GM12865 (cell line): ENCODE measurements at regions not wholly inside any gene's neighbourhood (a gene's known extent, or its start where the extent isn't known, plus 50 kb on each side); places are given as distances from the start of the nearest gene placed in this dataset.
"Not testable (repeated sequence)": the region's sequence is repeated elsewhere in the genome, so short reads cannot be mapped to it uniquely, and the experiment has no call there.

Experiments used
- DNase-seq: peaks from one replicate; pipeline ENCODE4 v3.0.0; 2010; ENCODE audit warnings: low read depth
- H3K4me3 ChIP-seq: 2 replicates; pipeline ENCODE4 v1.5.1; 2011; ENCODE audit warnings: mild to moderate bottlenecking, low read depth, low read length, control low read depth
- TF ChIP-seq, protein P1 (sequence below): IDR thresholded peaks from 2 replicates; pipeline ENCODE4 v1.5.1; 2011; ENCODE audit warnings: low read length, control low read depth, low read depth, inconsistent platforms; ENCODE audit not compliant: insufficient read depth; ENCODE audit errors: missing control alignments

DNA sequence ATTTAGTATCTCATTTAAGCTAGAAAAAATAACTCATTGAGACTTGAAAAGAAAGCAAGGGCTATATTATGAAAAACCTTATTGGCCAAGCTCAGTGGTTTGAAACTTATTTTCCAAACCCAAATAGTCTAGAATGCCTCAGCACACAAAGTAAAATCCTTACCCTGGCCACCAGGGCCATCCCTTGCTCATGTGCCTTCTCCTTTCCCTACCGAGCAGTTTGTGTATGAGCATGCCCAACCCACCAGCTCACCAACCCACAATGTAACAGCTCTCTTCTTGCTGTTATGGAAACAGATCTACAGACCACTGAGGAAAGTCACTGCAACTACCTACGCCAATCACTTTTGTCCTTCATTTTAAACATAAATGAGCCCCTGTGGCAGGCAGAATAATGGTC is 79.6 kb upstream of the CARMIL1 start:
- TF ChIP-seq, protein P1, sequence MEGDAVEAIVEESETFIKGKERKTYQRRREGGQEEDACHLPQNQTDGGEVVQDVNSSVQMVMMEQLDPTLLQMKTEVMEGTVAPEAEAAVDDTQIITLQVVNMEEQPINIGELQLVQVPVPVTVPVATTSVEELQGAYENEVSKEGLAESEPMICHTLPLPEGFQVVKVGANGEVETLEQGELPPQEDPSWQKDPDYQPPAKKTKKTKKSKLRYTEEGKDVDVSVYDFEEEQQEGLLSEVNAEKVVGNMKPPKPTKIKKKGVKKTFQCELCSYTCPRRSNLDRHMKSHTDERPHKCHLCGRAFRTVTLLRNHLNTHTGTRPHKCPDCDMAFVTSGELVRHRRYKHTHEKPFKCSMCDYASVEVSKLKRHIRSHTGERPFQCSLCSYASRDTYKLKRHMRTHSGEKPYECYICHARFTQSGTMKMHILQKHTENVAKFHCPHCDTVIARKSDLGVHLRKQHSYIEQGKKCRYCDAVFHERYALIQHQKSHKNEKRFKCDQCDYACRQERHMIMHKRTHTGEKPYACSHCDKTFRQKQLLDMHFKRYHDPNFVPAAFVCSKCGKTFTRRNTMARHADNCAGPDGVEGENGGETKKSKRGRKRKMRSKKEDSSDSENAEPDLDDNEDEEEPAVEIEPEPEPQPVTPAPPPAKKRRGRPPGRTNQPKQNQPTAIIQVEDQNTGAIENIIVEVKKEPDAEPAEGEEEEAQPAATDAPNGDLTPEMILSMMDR = no peak

DNA sequence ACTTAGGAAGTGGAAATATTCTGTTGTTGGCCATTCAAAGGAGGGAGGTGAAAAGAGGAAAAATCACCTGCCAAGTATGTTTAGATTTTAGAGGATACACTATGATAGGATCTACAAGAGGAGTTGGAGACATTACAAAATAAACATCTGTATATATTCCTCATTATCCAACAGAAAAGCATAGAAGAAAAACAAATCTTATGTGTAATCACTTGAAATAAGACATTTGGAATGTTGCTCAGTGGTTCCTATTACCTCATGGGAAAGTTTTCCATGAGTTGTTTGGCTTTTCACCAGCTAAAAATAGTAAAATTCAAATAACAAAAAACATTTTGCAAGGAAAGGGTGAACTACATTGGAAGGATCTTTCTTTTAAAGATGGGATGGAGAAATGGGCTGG is 76.7 kb upstream of the CARMIL1 start:
- TF ChIP-seq, protein P1 = no peak
- DNase-seq = no peak

More for the DNA sequence above, 79.6 kb upstream of the CARMIL1 start:
- DNase-seq = no peak
- H3K4me3 ChIP-seq = no peak overlapping the region

DNA sequence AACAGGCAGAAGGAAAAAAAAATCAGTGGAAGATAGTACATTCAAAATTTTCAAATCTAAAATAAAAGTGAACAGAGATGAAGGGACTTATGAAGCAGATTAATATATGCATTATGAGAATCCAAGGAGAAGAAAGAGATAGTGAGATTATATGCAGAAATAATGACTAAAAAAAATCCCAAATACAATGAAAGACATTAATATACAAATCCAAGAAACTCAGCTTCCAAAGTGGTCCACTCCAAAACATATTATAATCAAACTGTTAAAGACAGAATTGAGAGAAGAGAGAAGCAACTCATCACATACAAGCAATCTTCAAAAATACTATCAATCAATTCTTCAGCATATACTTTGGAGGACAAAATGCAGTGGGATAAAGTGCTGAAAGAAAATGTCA is 73.5 kb upstream of the CARMIL1 start:
- TF ChIP-seq, protein P1 = no peak
- no peak for DNase-seq
- no peak overlapping the region for H3K4me3 ChIP-seq

More for the DNA sequence above, 76.7 kb upstream of the CARMIL1 start:
- no peak overlapping the region for H3K4me3 ChIP-seq

DNA sequence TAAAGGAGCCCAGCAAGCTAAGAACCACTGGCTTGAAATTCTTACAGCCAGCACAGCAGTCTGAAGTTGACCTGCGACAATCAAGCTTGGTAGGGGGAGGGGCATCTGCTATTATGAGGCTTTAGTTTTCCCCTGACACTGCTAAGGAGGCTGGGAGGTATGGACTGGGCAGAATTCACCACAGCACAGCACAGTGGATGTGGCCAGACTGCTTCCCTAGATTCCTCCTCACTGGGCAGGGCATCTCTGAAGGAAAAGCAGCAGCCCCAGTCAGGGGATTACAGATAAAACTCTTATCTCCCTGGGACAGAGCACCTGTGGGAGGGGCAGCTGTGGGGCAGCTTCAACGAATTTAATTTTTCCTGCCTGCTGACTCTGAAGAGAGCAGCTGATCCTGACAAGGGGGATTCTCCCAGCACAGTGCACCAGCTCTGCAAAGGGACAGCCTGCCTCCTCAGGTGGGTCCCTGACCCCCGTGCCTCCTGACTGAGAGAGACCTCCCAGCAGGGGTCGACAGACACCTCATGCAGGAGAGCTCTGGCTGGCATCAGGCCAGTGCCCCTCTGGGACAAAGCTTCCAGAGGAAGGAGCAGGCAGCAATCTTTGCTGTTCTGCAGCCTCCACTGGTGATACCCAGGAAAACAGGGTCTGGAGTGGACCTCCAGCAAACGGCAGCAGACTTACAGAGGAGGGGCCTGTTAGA is 71.6 kb upstream of the CARMIL1 start:
- DNase-seq = not testable (repeated sequence)

DNA sequence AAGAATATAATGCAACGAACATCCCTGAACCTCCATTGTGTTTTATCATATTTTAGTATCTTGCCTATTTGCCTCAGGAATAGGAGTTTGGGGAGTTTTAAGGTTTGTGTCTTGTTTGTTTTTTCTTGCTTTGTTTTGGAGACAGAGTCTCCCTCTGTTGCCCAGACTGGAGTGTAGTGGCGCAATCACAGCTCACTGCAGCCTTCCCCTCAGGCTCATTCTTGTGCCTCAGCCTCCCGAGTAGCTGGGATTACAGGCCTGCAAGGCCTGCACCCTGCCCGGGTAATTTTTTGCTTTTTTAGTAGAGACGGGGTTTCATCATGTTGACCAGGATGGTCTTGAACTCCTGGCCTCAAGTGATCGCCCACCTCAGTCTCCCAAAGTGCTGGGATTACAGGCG is 63.3 kb upstream of the CARMIL1 start:
- TF ChIP-seq, protein P1 = no peak
- no peak for DNase-seq
- no peak overlapping the region for H3K4me3 ChIP-seq

More for the DNA sequence above, 71.6 kb upstream of the CARMIL1 start:
- H3K4me3 ChIP-seq = not testable (repeated sequence)

DNA sequence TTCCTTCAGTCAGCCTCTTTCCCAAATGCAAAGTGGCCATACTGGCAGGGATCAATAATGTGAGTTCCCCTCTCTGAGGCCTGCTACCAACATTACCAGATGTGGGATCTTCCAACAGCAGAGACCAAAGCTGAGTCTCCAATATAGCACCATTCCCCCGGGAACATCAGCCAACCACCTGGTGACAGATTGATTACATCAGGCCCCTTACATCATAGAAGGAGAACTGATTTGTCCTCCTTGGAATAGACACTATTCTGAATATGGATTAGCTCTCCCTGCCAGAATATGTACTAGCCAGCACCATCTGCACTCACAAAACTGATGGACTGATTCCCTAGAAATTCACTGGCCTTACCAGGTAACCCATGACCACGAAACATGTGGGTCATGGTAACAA is 61.9 kb upstream of the CARMIL1 start:
- TF ChIP-seq, protein P1 = no peak
- DNase-seq = no peak
- H3K4me3 ChIP-seq = no peak overlapping the region

DNA sequence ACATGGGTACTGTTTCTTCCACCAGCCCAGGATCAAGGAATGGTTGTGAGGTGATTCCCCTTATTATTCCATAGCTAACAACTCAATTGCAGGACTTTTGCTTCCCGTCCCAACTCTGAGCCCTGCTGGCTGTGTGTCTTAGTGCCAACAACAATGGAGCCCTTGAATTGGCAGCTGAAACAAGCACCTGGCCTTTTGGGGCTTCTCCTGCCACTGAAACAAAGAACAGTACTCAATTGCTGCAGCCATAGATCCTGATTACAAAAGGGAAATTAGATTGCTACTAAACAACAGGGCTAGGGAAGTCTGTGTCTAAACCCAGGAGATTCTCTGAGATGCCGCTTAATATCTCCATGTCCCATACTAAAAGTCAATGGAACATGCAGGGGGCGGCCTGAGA is 61.3 kb upstream of the CARMIL1 start:
- DNase-seq = no peak
- TF ChIP-seq, protein P1 = no peak
- no peak overlapping the region for H3K4me3 ChIP-seq
